ENCODE measurements at regions not wholly inside any gene's neighbourhood (a gene's known extent, or its start where the extent isn't known, plus 50 kb on each side); places are given as distances from the start of the nearest gene placed in this dataset.

- no peak overlapping the region for H3K9ac ChIP-seq (ENCODE audit: control insufficient read depth, extremely low read depth, insufficient read depth, low read length)
- no peaks in the 10 kb centered on the region for H3K27me3 ChIP-seq (ENCODE audit: control insufficient read depth, extremely low read depth, insufficient read depth, low read length)
- FAIRE-seq (no peak), DNase-seq (ENCODE audit: low read depth, low spot score) (no peak)
- dilution Hi-C loops (cut with MboI; ENCODE audit: extremely low pct_ligation_motif_present, low sequenced_read_pairs) = no loop called here
- no peaks in the 10 kb centered on the region for H4K20me1 ChIP-seq (ENCODE audit: control insufficient read depth, extremely low read depth, insufficient read depth, low read length)
- H3K4me2 ChIP-seq (ENCODE audit: control insufficient read depth, extremely low read depth, insufficient read depth, low read depth, low read length) = no peak overlapping the region
- no peak overlapping the region for H3K4me3 ChIP-seq (ENCODE audit: control insufficient read depth in 2 of 3, extremely low read depth in 1 of 3, insufficient read depth in 2 of 3, low read depth in 1 of 3, low read length in 3 of 3)
- H3K4me1 ChIP-seq (ENCODE audit: control insufficient read depth, extremely low read depth, insufficient read depth, low read length) = peaks cover 12% of the 10 kb centered on the region
- H3K9me1 ChIP-seq (ENCODE audit: control insufficient read depth, extremely low read depth, insufficient read depth, low read length) = no peaks in the 10 kb centered on the region
- H3K36me3 ChIP-seq (ENCODE audit: control insufficient read depth in 2 of 2, extremely low read depth in 1 of 2, insufficient read depth in 2 of 2, low read length in 2 of 2) = no peaks in the 10 kb centered on the region
- H3K79me2 ChIP-seq (ENCODE audit: control insufficient read depth, insufficient read depth, low read length) = no peaks in the 10 kb centered on the region
- no peak overlapping the region for H3K27ac ChIP-seq (ENCODE audit: control insufficient read depth, insufficient read depth, low read length)
- TF ChIP-seq CTCF (optimal IDR thresholded peaks at IDR 0.05 in 1 of 3, IDR thresholded peaks at IDR 0.05 in 1 of 3, conservative IDR thresholded peaks at IDR 0.05 in 1 of 3; ENCODE audit: extremely low read depth in 1 of 3, insufficient read depth in 2 of 3, low read length in 3 of 3) (no peak), EZH2 (IDR thresholded peaks at IDR 0.05; ENCODE audit: low read length) (no peak)
- H3K9me3 ChIP-seq (ENCODE audit: control insufficient read depth, low read depth, low read length) = no peaks in the 10 kb centered on the region
- H2AFZ ChIP-seq (ENCODE audit: control insufficient read depth, low read length) = no peak overlapping the region
These were observed 268.4 kb downstream of the FOXO1 start for GRCh38 chr13:40398065-40398464.

- Histone ChIP-seq H3K9ac (ENCODE audit: control insufficient read depth, extremely low read depth, insufficient read depth, low read length) (no peak overlapping the region), H3K9me1 (ENCODE audit: control insufficient read depth, extremely low read depth, insufficient read depth, low read length) (no peaks in the 10 kb centered on the region), H3K4me1 (ENCODE audit: control insufficient read depth, extremely low read depth, insufficient read depth, low read length) (peaks cover 14% of the 10 kb centered on the region), H3K9me3 (ENCODE audit: control insufficient read depth, low read depth, low read length) (no peaks in the 10 kb centered on the region), H3K27ac (ENCODE audit: control insufficient read depth, insufficient read depth, low read length) (no peak overlapping the region), H3K79me2 (ENCODE audit: control insufficient read depth, insufficient read depth, low read length) (no peaks in the 10 kb centered on the region), H3K36me3 (ENCODE audit: control insufficient read depth in 2 of 2, extremely low read depth in 1 of 2, insufficient read depth in 2 of 2, low read length in 2 of 2) (no peaks in the 10 kb centered on the region), H2AFZ (ENCODE audit: control insufficient read depth, low read length) (no peak overlapping the region), H3K27me3 (ENCODE audit: control insufficient read depth, extremely low read depth, insufficient read depth, low read length) (no peaks in the 10 kb centered on the region), H3K4me2 (ENCODE audit: control insufficient read depth, extremely low read depth, insufficient read depth, low read depth, low read length) (no peak overlapping the region), H3K4me3 (ENCODE audit: control insufficient read depth in 2 of 3, extremely low read depth in 1 of 3, insufficient read depth in 2 of 3, low read depth in 1 of 3, low read length in 3 of 3) (no peak overlapping the region), H4K20me1 (ENCODE audit: control insufficient read depth, extremely low read depth, insufficient read depth, low read length) (no peaks in the 10 kb centered on the region)
- TF ChIP-seq EZH2 (IDR thresholded peaks at IDR 0.05; ENCODE audit: low read length) (no peak), CTCF (optimal IDR thresholded peaks at IDR 0.05 in 1 of 3, IDR thresholded peaks at IDR 0.05 in 1 of 3, conservative IDR thresholded peaks at IDR 0.05 in 1 of 3; ENCODE audit: extremely low read depth in 1 of 3, insufficient read depth in 2 of 3, low read length in 3 of 3) (no peak)
- dilution Hi-C loops (cut with MboI; ENCODE audit: extremely low pct_ligation_motif_present, low sequenced_read_pairs) = no loop called here
- DNase-seq (ENCODE audit: low read depth, low spot score) (no peak), FAIRE-seq (no peak)
These were observed 266.7 kb downstream of the FOXO1 start for GRCh38 chr13:40399756-40400155.

Measured in keratinocyte (primary cell).